ENCODE measurements at regions not wholly inside any gene's neighbourhood (a gene's known extent, or its start where the extent isn't known, plus 50 kb on each side); places are given as distances from the start of the nearest gene placed in this dataset.
"Not testable (repeated sequence)": the region's sequence is repeated elsewhere in the genome, so short reads cannot be mapped to it uniquely, and the experiment has no call there.

- ATAC-seq (ENCODE audit: low FRiP score) (no peak), DNase-seq (no peak)
- Histone ChIP-seq H3K36me3 (ENCODE audit: control insufficient read depth in 1 of 2, insufficient read depth in 2 of 2, low read length in 1 of 2) (no peaks in the 10 kb centered on the region), H3K9me3 (ENCODE audit: control insufficient read depth, low read length) (no peaks in the 10 kb centered on the region), H3K27ac (ENCODE audit: low read depth in 1 of 2, low read length in 2 of 2) (no peak overlapping the region), H3K4me1 (ENCODE audit: control insufficient read depth in 1 of 2, insufficient read depth in 2 of 2, low read length in 2 of 2) (no peaks in the 10 kb centered on the region), H3K27me3 (ENCODE audit: control insufficient read depth in 1 of 2, insufficient read depth in 2 of 2, low read length in 1 of 2) (no peaks in the 10 kb centered on the region), H3K4me3 (ENCODE audit: low read length in 2 of 2) (no peak overlapping the region)
- intact Hi-C loops (cut with DNase I) = no loop called here
- WGBS, 2 donors = 97 to 98% methylated on average over 2 of the region's 2 CpGs
These were observed 104.8 kb upstream of the ECI2 start for GRCh38 chr6:4240148-4240547.

GRCh38 chr6:4225161-4225872 lies 89.9 kb upstream of the ECI2 start:
- Histone ChIP-seq H3K4me1 (ENCODE audit: control insufficient read depth in 1 of 2, insufficient read depth in 2 of 2, low read length in 2 of 2) (no peaks in the 10 kb centered on the region), H3K9me3 (ENCODE audit: control insufficient read depth, low read length) (peaks cover 2% of the 10 kb centered on the region), H3K27me3 (ENCODE audit: control insufficient read depth in 1 of 2, insufficient read depth in 2 of 2, low read length in 1 of 2) (no peaks in the 10 kb centered on the region), H3K4me3 (ENCODE audit: low read length in 2 of 2) (no peak overlapping the region), H3K27ac (ENCODE audit: low read depth in 1 of 2, low read length in 2 of 2) (no peak overlapping the region), H3K36me3 (ENCODE audit: control insufficient read depth in 1 of 2, insufficient read depth in 2 of 2, low read length in 1 of 2) (no peaks in the 10 kb centered on the region)
- no peak for ATAC-seq (ENCODE audit: low FRiP score)
- no peak for DNase-seq
- WGBS, 2 donors = 59 to 65% methylated on average over 9 of the region's 9 CpGs
- intact Hi-C loops (cut with DNase I) = no loop called here

- H3K9me3 ChIP-seq (ENCODE audit: control insufficient read depth, low read length) = peaks cover 2% of the 10 kb centered on the region
- no peak overlapping the region for H3K4me3 ChIP-seq (ENCODE audit: low read length in 2 of 2)
- WGBS, 2 donors = 17 to 28% methylated on average over 9 of the region's 9 CpGs
- no peaks in the 10 kb centered on the region for H3K27me3 ChIP-seq (ENCODE audit: control insufficient read depth in 1 of 2, insufficient read depth in 2 of 2, low read length in 1 of 2)
- DNase-seq (no peak), ATAC-seq (ENCODE audit: low FRiP score) (no peak)
- H3K36me3 ChIP-seq (ENCODE audit: control insufficient read depth in 1 of 2, insufficient read depth in 2 of 2, low read length in 1 of 2) = no peaks in the 10 kb centered on the region
- H3K27ac ChIP-seq (ENCODE audit: low read depth in 1 of 2, low read length in 2 of 2) = no peak overlapping the region
- no peaks in the 10 kb centered on the region for H3K4me1 ChIP-seq (ENCODE audit: control insufficient read depth in 1 of 2, insufficient read depth in 2 of 2, low read length in 2 of 2)
- intact Hi-C loops (cut with DNase I) = no loop called here
These were observed 88.9 kb upstream of the ECI2 start for GRCh38 chr6:4224067-4224978.

GRCh38 chr6:4220558-4220957 lies 85.2 kb upstream of the ECI2 start:
- 77 to 88% methylated on average over 1 of the region's 1 CpG for WGBS, 2 donors

GRCh38 chr6:4218619-4219317 lies 83.4 kb upstream of the ECI2 start:
- H3K27me3 ChIP-seq (ENCODE audit: control insufficient read depth in 1 of 2, insufficient read depth in 2 of 2, low read length in 1 of 2); DNase-seq; H3K4me3 ChIP-seq (ENCODE audit: low read length in 2 of 2); H3K36me3 ChIP-seq (ENCODE audit: control insufficient read depth in 1 of 2, insufficient read depth in 2 of 2, low read length in 1 of 2); H3K27ac ChIP-seq (ENCODE audit: low read depth in 1 of 2, low read length in 2 of 2); ATAC-seq (ENCODE audit: low FRiP score); H3K4me1 ChIP-seq (ENCODE audit: control insufficient read depth in 1 of 2, insufficient read depth in 2 of 2, low read length in 2 of 2); intact Hi-C loops (cut with DNase I); H3K9me3 ChIP-seq (ENCODE audit: control insufficient read depth, low read length): not testable (repeated sequence)
- WGBS, 2 donors = 95 to 99% methylated on average over 3 of the region's 3 CpGs

More at GRCh38 chr6:4220558-4220957, 85.2 kb upstream of the ECI2 start:
- Histone ChIP-seq H3K27me3 (ENCODE audit: control insufficient read depth in 1 of 2, insufficient read depth in 2 of 2, low read length in 1 of 2) (no peaks in the 10 kb centered on the region), H3K4me1 (ENCODE audit: control insufficient read depth in 1 of 2, insufficient read depth in 2 of 2, low read length in 2 of 2) (no peaks in the 10 kb centered on the region), H3K9me3 (ENCODE audit: control insufficient read depth, low read length) (peaks cover 2% of the 10 kb centered on the region), H3K36me3 (ENCODE audit: control insufficient read depth in 1 of 2, insufficient read depth in 2 of 2, low read length in 1 of 2) (no peaks in the 10 kb centered on the region), H3K27ac (ENCODE audit: low read depth in 1 of 2, low read length in 2 of 2) (no peak overlapping the region), H3K4me3 (ENCODE audit: low read length in 2 of 2) (no peak overlapping the region)
- no peak for DNase-seq
- no peak for ATAC-seq (ENCODE audit: low FRiP score)
- intact Hi-C loops (cut with DNase I) = no loop called here

- intact Hi-C loops (cut with DNase I) = no loop called here
- WGBS, 2 donors = 93 to 100% methylated on average over 1 of the region's 1 CpG
These were observed 77.2 kb upstream of the ECI2 start for GRCh38 chr6:4212588-4212987.

GRCh38 chr6:4210629-4211419 lies 75.4 kb upstream of the ECI2 start:
- intact Hi-C loops (cut with DNase I) = no loop called here
- Histone ChIP-seq H3K36me3 (ENCODE audit: control insufficient read depth in 1 of 2, insufficient read depth in 2 of 2, low read length in 1 of 2) (no peaks in the 10 kb centered on the region), H3K27ac (ENCODE audit: low read depth in 1 of 2, low read length in 2 of 2) (no peak overlapping the region), H3K4me3 (ENCODE audit: low read length in 2 of 2) (no peak overlapping the region), H3K27me3 (ENCODE audit: control insufficient read depth in 1 of 2, insufficient read depth in 2 of 2, low read length in 1 of 2) (no peaks in the 10 kb centered on the region), H3K9me3 (ENCODE audit: control insufficient read depth, low read length) (no peaks in the 10 kb centered on the region), H3K4me1 (ENCODE audit: control insufficient read depth in 1 of 2, insufficient read depth in 2 of 2, low read length in 2 of 2) (no peaks in the 10 kb centered on the region)
- DNase-seq (peak; percentile 49 to 78), ATAC-seq (ENCODE audit: low FRiP score) (peak; percentile 59)
- 73 to 74% methylated on average over 4 of the region's 4 CpGs for WGBS, 2 donors

More at GRCh38 chr6:4212588-4212987, 77.2 kb upstream of the ECI2 start:
- Histone ChIP-seq H3K9me3 (ENCODE audit: control insufficient read depth, low read length) (no peaks in the 10 kb centered on the region), H3K27ac (ENCODE audit: low read depth in 1 of 2, low read length in 2 of 2) (no peak overlapping the region), H3K4me1 (ENCODE audit: control insufficient read depth in 1 of 2, insufficient read depth in 2 of 2, low read length in 2 of 2) (no peaks in the 10 kb centered on the region), H3K27me3 (ENCODE audit: control insufficient read depth in 1 of 2, insufficient read depth in 2 of 2, low read length in 1 of 2) (no peaks in the 10 kb centered on the region), H3K4me3 (ENCODE audit: low read length in 2 of 2) (no peak overlapping the region), H3K36me3 (ENCODE audit: control insufficient read depth in 1 of 2, insufficient read depth in 2 of 2, low read length in 1 of 2) (no peaks in the 10 kb centered on the region)
- DNase-seq (no peak), ATAC-seq (ENCODE audit: low FRiP score) (no peak)

- Histone ChIP-seq H3K27me3 (ENCODE audit: control insufficient read depth in 1 of 2, insufficient read depth in 2 of 2, low read length in 1 of 2) (no peaks in the 10 kb centered on the region), H3K9me3 (ENCODE audit: control insufficient read depth, low read length) (peaks cover 3% of the 10 kb centered on the region), H3K36me3 (ENCODE audit: control insufficient read depth in 1 of 2, insufficient read depth in 2 of 2, low read length in 1 of 2) (no peaks in the 10 kb centered on the region), H3K4me1 (ENCODE audit: control insufficient read depth in 1 of 2, insufficient read depth in 2 of 2, low read length in 2 of 2) (no peaks in the 10 kb centered on the region), H3K4me3 (ENCODE audit: low read length in 2 of 2) (no peak overlapping the region), H3K27ac (ENCODE audit: low read depth in 1 of 2, low read length in 2 of 2) (no peak overlapping the region)
- DNase-seq = no peak
- no peak for ATAC-seq (ENCODE audit: low FRiP score)
- intact Hi-C loops (cut with DNase I) = no loop called here
- WGBS, 2 donors = 89 to 97% methylated on average over 2 of the region's 2 CpGs
These were observed 73.8 kb upstream of the ECI2 start for GRCh38 chr6:4209196-4209595.
